ENCODE measurements at regions not wholly inside any gene's neighbourhood (a gene's known extent, or its start where the extent isn't known, plus 50 kb on each side); places are given as distances from the start of the nearest gene placed in this dataset.

GRCh38 chr2:84234103-84234502, 225.0 kb downstream of the SUCLG1 start:
- TF ChIP-seq, protein P1, sequence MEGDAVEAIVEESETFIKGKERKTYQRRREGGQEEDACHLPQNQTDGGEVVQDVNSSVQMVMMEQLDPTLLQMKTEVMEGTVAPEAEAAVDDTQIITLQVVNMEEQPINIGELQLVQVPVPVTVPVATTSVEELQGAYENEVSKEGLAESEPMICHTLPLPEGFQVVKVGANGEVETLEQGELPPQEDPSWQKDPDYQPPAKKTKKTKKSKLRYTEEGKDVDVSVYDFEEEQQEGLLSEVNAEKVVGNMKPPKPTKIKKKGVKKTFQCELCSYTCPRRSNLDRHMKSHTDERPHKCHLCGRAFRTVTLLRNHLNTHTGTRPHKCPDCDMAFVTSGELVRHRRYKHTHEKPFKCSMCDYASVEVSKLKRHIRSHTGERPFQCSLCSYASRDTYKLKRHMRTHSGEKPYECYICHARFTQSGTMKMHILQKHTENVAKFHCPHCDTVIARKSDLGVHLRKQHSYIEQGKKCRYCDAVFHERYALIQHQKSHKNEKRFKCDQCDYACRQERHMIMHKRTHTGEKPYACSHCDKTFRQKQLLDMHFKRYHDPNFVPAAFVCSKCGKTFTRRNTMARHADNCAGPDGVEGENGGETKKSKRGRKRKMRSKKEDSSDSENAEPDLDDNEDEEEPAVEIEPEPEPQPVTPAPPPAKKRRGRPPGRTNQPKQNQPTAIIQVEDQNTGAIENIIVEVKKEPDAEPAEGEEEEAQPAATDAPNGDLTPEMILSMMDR (IDR thresholded peaks at IDR 0.05; ENCODE audit: borderline replicate concordance, extremely low read depth, low read length, poor library complexity, severe bottlenecking): no peak
- no peak for TF ChIP-seq EZH2 (IDR thresholded peaks at IDR 0.05; ENCODE audit: borderline replicate concordance, low read depth, low read length, severe bottlenecking)
